Prostate gland (tissue), 2 donors: ENCODE measurements at regions not wholly inside any gene's neighbourhood (a gene's known extent, or its start where the extent isn't known, plus 50 kb on each side); places are given as distances from the start of the nearest gene placed in this dataset.

ENCODE experiments used
- DNase-seq: peaks from one replicate; pipeline ENCODE4 v3.0.0-alpha.2; 2019; ENCODE audit warnings: low spot score
- H3K27ac ChIP-seq, 2 donors: fragments of 200-600 bp; sonication (generic); 2 replicates each; pipeline ENCODE4 v1.5.1; 2017 to 2019
- H3K27me3 ChIP-seq: fragments of 200-600 bp; sonication (generic); replicated peaks from 2 replicates; pipeline ENCODE4 v1.5.1; 2019; ENCODE audit not compliant: insufficient read depth
- H3K36me3 ChIP-seq, 2 donors: fragments of 200-600 bp; sonication (generic); 1 replicate in 1 of 2; 2 replicates in 1 of 2; pipeline versions ENCODE4 v1.5.1 to v1.8.1; 2017 to 2019
- H3K4me1 ChIP-seq: fragments of 200-600 bp; sonication (generic); replicated peaks from 2 replicates; pipeline ENCODE4 v1.5.1; 2019
- H3K4me3 ChIP-seq, 2 donors: fragments of 200-600 bp; sonication (generic); 2 replicates each; pipeline ENCODE4 v1.5.1; 2017 to 2019
- H3K9me3 ChIP-seq: fragments of 200-600 bp; sonication (generic); 2 replicates; pipeline ENCODE4 v1.5.1; 2017
- POLR2A ChIP-seq: fragments of 450-650 bp; IDR thresholded peaks from one replicate; pipeline ENCODE4 v1.6.1; 2016; ENCODE audit warnings: antibody characterized with exemption, mild to moderate bottlenecking
- POLR2AphosphoS5 ChIP-seq: sonication (generic); formaldehyde crosslinking; IDR thresholded peaks from one replicate; pipeline ENCODE4 v1.6.1; 2017; ENCODE audit warnings: antibody characterized with exemption
- WGBS: methylation state at CpG from one replicate; pipeline ENCODE4 v1.1.5; 2018; 5-methylcytosine and 5-hydroxymethylcytosine counted together
- intact Hi-C: fragments of 100-400 bp; cut with DNase I; formaldehyde crosslinking; loops from one replicate; pipeline ENCODE4 v1.14.2; 2022
- TF ChIP-seq, protein P1 (sequence below), 4 experiments: fragments of 200-600 bp in 2 of 4; fragments of 450-650 bp in 2 of 4; sonication (generic) in 2 of 4; IDR thresholded peaks; 1 replicate in 3 of 4; 2 replicates in 1 of 4; pipeline ENCODE4 v1.5.1; 2016 to 2019; ENCODE audit warnings: antibody characterized with exemption in 4 of 4, mild to moderate bottlenecking in 2 of 4, moderate library complexity in 2 of 4

GRCh38 chr4:136590440-136590839 is 941.9 kb downstream of the PCDH18 start:
- WGBS = 94% methylated on average over 1 of the region's 1 CpG
- no peak for DNase-seq
- H3K27ac ChIP-seq = no peak overlapping the region
- intact Hi-C loops = no loop called here
- no peaks in the 10 kb centered on the region for H3K27me3 ChIP-seq
- H3K4me1 ChIP-seq = no peaks in the 10 kb centered on the region
- no peak overlapping the region for H3K4me3 ChIP-seq
- TF ChIP-seq, protein P1, sequence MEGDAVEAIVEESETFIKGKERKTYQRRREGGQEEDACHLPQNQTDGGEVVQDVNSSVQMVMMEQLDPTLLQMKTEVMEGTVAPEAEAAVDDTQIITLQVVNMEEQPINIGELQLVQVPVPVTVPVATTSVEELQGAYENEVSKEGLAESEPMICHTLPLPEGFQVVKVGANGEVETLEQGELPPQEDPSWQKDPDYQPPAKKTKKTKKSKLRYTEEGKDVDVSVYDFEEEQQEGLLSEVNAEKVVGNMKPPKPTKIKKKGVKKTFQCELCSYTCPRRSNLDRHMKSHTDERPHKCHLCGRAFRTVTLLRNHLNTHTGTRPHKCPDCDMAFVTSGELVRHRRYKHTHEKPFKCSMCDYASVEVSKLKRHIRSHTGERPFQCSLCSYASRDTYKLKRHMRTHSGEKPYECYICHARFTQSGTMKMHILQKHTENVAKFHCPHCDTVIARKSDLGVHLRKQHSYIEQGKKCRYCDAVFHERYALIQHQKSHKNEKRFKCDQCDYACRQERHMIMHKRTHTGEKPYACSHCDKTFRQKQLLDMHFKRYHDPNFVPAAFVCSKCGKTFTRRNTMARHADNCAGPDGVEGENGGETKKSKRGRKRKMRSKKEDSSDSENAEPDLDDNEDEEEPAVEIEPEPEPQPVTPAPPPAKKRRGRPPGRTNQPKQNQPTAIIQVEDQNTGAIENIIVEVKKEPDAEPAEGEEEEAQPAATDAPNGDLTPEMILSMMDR (IDR thresholded peaks at IDR 0.05) = no peak
- H3K36me3 ChIP-seq = no peaks in the 10 kb centered on the region
- H3K9me3 ChIP-seq = no peaks in the 10 kb centered on the region

DNA sequence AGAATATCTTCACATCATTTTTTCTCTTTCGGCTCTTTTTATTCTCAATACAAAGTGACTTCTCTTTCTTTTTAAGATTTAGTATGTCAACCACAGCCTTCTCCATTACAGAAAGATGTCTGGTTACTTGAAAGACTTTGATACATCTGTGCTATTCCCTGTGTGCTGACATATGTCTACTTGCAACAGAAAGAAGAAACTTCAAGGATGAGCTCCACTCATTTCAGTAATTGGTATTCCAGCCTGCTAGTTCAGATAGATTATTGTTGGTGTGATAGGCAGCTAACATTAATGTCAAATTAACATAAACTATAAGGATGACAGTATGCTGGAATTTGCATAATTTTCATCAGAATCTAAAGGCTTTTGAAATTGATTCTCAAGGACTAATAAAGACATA is 948.7 kb downstream of the PCDH18 start:
- no peaks in the 10 kb centered on the region for H3K36me3 ChIP-seq
- intact Hi-C loops = no loop called here

DNA sequence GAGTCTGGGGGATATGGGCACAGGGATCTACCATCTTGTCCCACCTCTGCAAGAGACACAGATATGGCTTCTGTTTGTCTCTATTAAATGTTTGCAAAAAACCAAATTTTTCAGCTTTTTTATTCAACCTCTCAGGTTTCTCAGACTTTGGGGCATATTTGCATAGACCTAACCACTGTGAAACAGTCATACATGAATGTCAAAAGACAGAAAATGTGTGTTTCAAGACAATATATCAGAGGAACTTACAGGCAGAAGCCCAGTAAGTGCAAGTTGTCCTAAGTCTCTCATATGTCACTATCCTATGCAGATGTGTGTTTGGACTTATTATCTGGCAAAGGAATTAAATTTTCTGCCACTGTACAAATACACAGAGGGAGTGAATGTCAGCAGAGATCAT is 951.2 kb downstream of the PCDH18 start:
- Histone ChIP-seq H3K9me3 (no peaks in the 10 kb centered on the region), H3K4me1 (no peaks in the 10 kb centered on the region), H3K27me3 (no peaks in the 10 kb centered on the region), H3K27ac (no peak overlapping the region), H3K36me3 (no peaks in the 10 kb centered on the region), H3K4me3 (no peak overlapping the region)
- TF ChIP-seq POLR2A = no peak
- no peak for TF ChIP-seq POLR2AphosphoS5
- TF ChIP-seq, protein P1 (IDR thresholded peaks at IDR 0.05) = no peak
- intact Hi-C loops = no loop called here
- no peak for DNase-seq

More for the DNA sequence above, 948.7 kb downstream of the PCDH18 start:
- no peak for TF ChIP-seq POLR2AphosphoS5
- TF ChIP-seq, protein P1 (IDR thresholded peaks at IDR 0.05) = no peak
- TF ChIP-seq POLR2A = no peak
- Histone ChIP-seq H3K27ac (no peak overlapping the region), H3K4me3 (no peak overlapping the region), H3K27me3 (no peaks in the 10 kb centered on the region), H3K4me1 (no peaks in the 10 kb centered on the region), H3K9me3 (no peaks in the 10 kb centered on the region)
- DNase-seq = no peak
- 91% methylated on average over 1 of the region's 1 CpG for WGBS

DNA sequence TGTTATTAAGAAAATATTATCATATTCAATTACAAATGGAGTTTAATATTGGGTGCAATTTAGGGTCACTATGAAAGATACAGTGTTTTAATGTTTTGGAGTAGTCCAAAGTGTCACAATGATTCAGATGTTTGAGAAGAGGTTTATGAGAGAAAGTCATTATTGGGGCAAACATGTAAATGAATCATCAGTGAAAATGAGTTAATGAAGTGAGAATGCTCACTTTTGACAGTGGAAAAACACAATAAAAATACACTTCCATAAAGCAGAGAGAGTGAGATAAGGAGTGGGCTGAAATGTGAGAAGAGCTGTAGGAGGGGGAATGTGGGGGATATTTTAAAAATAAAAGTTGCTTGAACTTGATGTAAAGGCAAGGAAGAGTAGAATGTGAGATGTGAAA is 957.1 kb downstream of the PCDH18 start:
- no peaks in the 10 kb centered on the region for H3K36me3 ChIP-seq
- no peak overlapping the region for H3K27ac ChIP-seq
- no peaks in the 10 kb centered on the region for H3K9me3 ChIP-seq
- intact Hi-C loops = no loop called here
- no peaks in the 10 kb centered on the region for H3K27me3 ChIP-seq
- no peak overlapping the region for H3K4me3 ChIP-seq
- H3K4me1 ChIP-seq = no peaks in the 10 kb centered on the region
- DNase-seq = no peak
- TF ChIP-seq POLR2AphosphoS5 (no peak), POLR2A (no peak)
- TF ChIP-seq, protein P1 (IDR thresholded peaks at IDR 0.05) = no peak

- Histone ChIP-seq H3K27ac (no peak overlapping the region), H3K9me3 (no peaks in the 10 kb centered on the region), H3K4me3 (no peak overlapping the region), H3K4me1 (no peaks in the 10 kb centered on the region), H3K36me3 (no peaks in the 10 kb centered on the region), H3K27me3 (no peaks in the 10 kb centered on the region)
- intact Hi-C loops = no loop called here
- TF ChIP-seq POLR2AphosphoS5 = no peak
- TF ChIP-seq, protein P1 (IDR thresholded peaks at IDR 0.05) = no peak
- TF ChIP-seq POLR2A = no peak
- DNase-seq = no peak
- 67% methylated on average over 4 of the region's 4 CpGs for WGBS
Observed at GRCh38 chr4:136573460-136573859, 958.8 kb downstream of the PCDH18 start.
